ENCODE measurements at regions not wholly inside any gene's neighbourhood (a gene's known extent, or its start where the extent isn't known, plus 50 kb on each side); places are given as distances from the start of the nearest gene placed in this dataset.

- no peak for DNase-seq (ENCODE audit: low read depth)
Observed at GRCh38 chr6:33967966-33968724, 164.3 kb upstream of the MLN start.

DNA sequence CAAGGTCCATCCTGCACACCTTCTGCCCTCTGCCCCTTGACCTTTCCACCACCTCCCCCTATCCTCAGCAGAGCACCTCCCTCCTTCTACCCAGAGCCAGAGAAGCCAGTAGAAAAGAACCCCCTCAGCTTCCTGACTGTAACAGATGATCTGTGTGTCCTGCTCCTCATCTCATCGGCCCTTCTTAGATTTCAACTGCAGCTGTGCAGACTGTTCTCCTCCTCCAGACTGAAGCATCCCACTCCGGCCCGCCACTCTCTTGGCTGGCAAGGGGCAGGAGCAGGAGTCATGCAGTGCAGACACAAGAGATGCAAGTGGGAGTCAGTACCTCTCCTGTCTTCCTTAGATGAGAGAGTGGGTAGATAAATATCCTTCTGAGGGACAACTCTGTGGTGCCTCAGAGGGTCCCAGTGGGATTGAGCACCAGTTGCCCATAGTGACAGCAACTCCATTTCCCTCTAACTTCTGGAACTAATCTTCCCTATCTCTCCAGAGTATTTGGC, 163.5 kb upstream of the MLN start:
- no peak for DNase-seq (ENCODE audit: low read depth)

DNA sequence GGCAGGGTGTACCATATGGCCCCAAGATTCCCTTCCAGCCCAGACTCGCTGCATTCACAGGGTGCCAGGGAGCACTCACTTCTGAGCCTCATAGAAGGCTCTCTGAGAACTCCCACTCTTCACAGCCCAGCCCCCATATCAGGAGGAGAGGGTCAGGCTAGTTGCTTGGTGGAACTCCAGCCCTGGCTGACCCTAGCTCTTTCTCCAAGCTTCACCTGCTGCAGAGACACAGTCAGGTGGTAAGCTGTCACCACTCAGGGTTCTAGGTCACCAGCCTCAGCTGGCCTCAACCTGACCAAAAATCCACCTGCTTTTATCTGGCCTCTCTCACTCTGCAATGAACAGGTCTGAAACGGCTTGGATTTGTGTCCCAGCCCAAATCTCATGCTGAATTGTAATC, 162.7 kb upstream of the MLN start:
- DNase-seq (ENCODE audit: low read depth), result no peak

GRCh38 chr6:33965766-33966165, 162.0 kb upstream of the MLN start:
- DNase-seq (ENCODE audit: low read depth), result no peak

DNA sequence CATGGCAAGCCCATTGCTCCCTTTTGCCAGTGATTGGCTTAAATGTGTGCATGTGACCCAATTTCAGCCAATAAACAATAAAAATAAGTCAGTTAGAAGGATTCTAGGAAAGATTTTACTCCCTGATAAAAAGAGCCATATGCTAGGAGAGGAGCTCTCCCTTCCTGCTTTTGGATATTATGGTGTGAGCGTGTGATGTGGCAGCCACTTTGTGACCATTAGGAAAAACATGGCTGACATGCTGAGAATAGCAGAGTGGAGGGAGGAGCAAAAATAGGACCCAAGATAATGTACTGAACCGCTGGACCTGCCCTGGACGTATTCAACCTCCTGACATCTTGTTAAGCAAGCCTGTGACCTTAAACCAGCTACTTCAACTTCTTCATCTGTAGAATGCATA, 160.6 kb upstream of the MLN start:
- DNase-seq (ENCODE audit: low read depth), result no peak

- DNase-seq (ENCODE audit: low read depth), result no peak
Observed at GRCh38 chr6:33963136-33963750, 159.4 kb upstream of the MLN start.

DNA sequence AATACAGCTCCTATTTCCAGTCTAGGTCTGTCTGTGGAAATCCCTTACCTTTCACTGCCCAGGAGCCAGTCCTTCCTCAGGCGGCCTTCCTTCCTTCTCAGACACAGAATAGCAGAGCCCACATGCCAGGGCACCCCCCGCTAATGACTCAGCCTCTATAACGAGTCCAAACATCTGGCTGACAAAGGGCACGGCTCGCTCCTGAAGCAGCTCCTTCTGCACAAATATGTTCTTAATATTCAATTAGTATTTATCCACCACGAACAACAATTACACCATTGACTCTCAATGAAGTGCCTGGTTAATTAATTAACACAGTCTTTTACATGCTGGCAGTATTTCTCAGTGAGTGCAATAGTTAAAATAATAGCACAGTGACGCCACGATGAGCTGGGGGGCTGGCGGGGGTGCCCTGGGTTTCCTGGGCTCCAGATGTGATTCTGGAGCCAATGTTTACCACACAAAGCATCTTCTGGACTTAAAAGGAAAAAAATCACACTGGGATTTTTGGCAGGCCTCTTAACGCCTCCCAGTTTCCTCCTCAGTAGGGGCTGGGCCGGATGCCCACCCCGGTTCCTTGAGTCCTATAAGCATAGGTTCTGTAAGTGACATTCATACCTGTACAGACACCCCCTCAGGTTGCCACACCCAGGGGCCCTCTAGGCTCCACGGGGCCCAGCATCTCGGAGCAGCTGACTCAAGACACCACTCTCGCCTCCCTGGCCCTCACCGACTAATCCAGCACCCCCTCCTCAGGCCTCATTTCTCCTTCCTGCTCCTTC, 158.6 kb upstream of the MLN start:
- peak; percentile 41 for DNase-seq (ENCODE audit: low read depth)

DNA sequence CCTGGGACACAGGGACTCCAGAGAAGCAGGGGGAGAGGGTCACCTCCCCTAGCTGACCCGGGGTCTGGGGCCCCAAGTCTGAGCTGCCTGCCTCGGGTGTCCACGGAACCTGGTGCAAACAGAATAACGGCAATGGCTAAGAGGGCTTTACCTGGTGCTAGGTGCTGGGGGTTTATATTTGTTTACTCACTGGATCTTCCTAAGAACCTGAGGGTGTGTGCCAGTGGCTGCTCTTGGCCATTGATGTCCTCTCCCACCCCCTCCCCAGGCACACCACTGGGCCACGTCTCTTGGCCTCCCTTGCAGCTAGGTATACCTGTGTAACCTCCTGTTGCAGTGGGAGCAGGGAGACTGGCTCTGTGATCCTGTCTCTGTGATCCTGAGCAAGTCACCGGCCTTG, 157.9 kb upstream of the MLN start:
- DNase-seq (ENCODE audit: low read depth), result no peak

GRCh38 chr6:33960345-33961313, 156.8 kb upstream of the MLN start:
- no peak for DNase-seq (ENCODE audit: low read depth)

GRCh38 chr6:33959661-33960344, 156.0 kb upstream of the MLN start:
- DNase-seq (ENCODE audit: low read depth), result no peak

- no peak for DNase-seq (ENCODE audit: low read depth)
Observed at GRCh38 chr6:33959329-33959651, 155.5 kb upstream of the MLN start.

DNA sequence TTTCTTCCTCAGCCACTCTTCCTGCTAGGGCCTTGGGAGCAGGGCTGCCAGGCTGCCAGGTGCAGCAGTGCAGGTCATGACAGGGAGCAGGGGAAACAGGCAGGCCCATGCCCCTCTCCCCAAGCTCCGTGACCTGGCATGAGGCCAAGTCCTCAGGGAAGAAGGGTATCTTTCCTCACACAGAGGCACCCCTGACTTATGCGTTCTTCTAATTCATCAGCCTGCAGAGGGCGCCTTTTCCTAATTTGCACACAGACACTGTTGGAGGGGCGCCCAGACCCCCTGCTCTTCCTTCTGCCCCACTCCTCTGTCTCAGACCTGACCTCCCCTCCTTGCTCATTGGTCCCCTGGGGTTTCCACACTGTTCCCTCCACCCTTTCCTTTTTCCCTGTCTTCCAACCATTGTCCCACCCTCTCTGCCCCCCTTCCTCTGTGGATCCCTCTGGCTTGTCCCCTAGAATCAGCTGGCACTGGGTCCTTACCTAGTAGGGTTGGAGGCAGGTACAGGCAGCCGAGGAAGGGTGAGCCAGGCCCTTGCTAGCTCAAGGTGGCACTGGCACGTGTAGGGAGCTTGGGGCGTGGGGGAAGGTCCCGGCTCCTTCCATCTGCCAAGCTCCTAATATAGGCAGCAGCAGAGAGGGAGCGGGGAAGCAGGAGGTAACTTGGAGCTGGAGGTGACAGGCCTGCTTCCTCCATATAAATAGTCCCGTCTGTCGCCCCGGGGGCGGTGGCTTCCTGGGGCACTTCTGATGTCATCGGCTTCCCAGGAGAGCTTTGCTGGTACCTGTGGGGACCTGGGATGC, 154.9 kb upstream of the MLN start:
- no peak for DNase-seq (ENCODE audit: low read depth)

DNA sequence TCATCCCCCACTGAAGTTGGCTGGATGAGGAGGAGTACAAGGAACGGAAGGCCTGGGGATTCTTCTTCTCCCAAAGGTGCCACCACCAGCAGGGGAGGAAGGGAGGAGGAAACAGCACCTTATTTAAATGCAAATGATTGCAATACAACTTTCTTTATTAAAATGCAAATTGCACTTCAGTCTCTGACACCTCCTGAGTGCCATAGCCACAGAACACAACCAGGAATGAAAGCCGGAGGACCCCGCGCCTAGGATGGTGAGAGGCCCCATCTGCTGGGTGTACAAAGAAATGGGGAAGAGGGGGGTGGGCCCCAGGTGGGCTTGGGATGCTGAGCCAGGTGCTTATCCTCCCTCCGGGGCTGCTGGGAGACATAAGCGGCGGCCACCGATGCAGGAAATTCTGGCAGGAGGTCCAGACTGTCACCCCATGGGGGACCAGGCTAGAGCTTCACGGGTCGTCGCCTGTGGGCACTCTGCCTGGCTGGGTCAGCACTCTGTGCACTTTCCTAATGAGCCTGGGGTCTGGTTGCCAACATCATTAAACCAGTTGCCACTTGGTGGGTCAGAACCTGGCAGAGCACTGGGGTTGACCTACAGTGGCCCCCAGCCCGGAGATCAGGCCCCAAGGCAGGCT, 154.2 kb upstream of the MLN start:
- no peak for DNase-seq (ENCODE audit: low read depth)

- no peak for DNase-seq (ENCODE audit: low read depth)
Observed at GRCh38 chr6:33957131-33957891, 153.5 kb upstream of the MLN start.

- DNase-seq (ENCODE audit: low read depth), result no peak
Observed at GRCh38 chr6:33956206-33956605, 152.4 kb upstream of the MLN start.

DNA sequence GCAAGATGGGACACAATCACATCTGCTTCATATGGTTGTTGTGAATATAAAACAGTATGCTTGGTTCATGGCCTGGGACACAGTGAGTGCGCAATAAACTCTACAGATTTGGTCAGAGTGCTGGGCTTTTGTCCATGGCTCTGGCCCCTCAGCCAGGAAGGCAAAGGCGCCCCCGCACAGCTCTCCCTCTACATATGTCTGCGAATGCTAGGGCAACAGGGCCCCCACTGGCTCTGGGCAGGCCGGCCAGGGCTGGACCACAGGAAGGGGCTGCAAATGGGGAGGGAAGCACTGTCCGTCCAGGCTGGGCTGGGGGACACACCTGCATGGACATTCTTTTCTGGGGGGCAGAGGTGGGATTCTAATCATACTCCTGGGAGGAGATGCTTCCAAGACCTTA, 151.8 kb upstream of the MLN start:
- no peak for DNase-seq (ENCODE audit: low read depth)

DNA sequence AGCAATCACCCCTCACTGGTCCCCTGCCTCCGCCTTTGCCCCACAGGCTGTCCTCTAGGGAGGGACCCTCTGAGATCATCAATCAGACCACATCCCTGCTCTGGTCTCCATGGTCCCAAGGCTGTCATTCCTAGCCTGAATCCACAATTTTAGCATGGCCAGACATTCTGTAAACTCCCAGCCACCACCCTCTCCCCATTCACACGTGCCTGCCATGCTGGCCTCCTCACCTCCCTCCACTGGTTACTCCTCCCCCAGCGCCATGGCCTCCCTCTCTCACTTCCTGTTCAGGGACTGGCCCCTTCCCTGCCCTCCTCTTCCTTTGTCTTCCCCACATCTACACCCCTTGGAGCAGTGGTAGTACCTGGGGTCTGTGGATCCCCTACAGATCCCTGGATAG, 150.7 kb upstream of the MLN start:
- DNase-seq (ENCODE audit: low read depth), result no peak

DNA sequence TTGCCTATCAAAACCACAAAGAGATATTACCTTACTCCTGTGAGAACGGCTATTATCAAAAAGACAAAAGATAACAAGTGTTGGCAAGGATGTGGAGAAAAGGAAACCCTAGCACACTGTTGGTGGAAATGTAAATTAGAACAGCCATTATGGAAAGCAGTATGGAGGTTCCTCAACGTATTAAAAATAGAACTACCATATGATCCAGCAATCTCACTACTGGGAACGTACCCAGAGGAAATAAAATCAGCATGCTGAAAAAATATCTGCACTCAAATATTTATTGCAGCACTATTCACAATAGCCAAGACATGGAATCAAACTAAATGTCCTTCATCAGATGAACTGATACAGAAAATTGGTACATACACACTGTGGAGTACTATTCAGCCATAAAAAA, 149.4 kb upstream of the MLN start:
- no peak for DNase-seq (ENCODE audit: low read depth)

DNA sequence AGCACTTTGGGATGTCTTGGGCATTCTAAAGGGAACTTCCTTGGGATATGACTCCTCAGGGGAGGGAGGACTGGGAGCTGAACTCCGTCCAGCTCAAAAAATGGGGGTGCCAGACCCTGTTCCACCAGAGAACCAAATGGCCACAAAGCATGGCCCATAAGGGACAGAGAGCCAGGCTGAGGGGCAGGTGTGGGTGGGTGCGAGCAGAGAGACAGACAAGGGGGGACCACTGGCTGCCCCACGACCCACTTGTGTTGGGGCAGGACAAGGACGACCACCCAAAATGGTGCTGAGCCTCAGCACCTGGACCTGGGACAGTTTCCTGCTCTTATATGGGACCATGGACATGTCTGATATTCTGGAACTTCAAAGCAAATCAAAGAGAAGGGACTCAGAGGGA, 148.2 kb upstream of the MLN start:
- no peak for DNase-seq (ENCODE audit: low read depth)
